Astrocyte (in vitro differentiated cells and primary cell): ENCODE measurements at regions not wholly inside any gene's neighbourhood (a gene's known extent, or its start where the extent isn't known, plus 50 kb on each side); places are given as distances from the start of the nearest gene placed in this dataset.

Source experiments
- DNase-seq: peaks from one replicate; pipeline ENCODE4 v3.0.0-alpha.2; 2010; ENCODE audit warnings: low read depth
- FAIRE-seq: peaks from 2 replicates; lab custom pipeline; 2011; peaks lifted over from hg19 to GRCh38; lab: Jason Lieb, UNC
- H2AFZ ChIP-seq: 2 replicates; pipeline ENCODE4 v1.6.0; 2012; ENCODE audit warnings: low read depth, low read length, inconsistent platforms
- H3K27ac ChIP-seq: 2 replicates; pipeline ENCODE4 v1.5.1; 2011; ENCODE audit warnings: low read depth, low read length, inconsistent platforms
- H3K27me3 ChIP-seq: 2 replicates; pipeline ENCODE4 v1.6.0; 2011; ENCODE audit warnings: low read length, inconsistent platforms; ENCODE audit not compliant: insufficient read depth
- H3K36me3 ChIP-seq: 2 replicates; pipeline ENCODE4 v1.5.1; 2011; ENCODE audit warnings: low read length, inconsistent platforms; ENCODE audit not compliant: insufficient read depth
- H3K4me1 ChIP-seq: 2 replicates; pipeline ENCODE4 v1.5.1; 2011; ENCODE audit warnings: low read length, inconsistent platforms; ENCODE audit not compliant: insufficient read depth
- H3K4me2 ChIP-seq: 2 replicates; pipeline ENCODE4 v1.6.0; 2012; ENCODE audit warnings: low read length, inconsistent platforms
- H3K4me3 ChIP-seq: 2 replicates; pipeline ENCODE4 v1.5.1; 2011; ENCODE audit warnings: low read depth, mild to moderate bottlenecking, low read length, inconsistent platforms; ENCODE audit not compliant: insufficient read depth
- H3K79me2 ChIP-seq: 2 replicates; pipeline ENCODE4 v1.6.0; 2012; ENCODE audit warnings: mild to moderate bottlenecking, low read length, inconsistent platforms; ENCODE audit not compliant: insufficient read depth
- H3K9ac ChIP-seq: 2 replicates; pipeline ENCODE4 v1.6.0; 2012; ENCODE audit warnings: mild to moderate bottlenecking, low read length, inconsistent platforms
- H3K9me3 ChIP-seq: 2 replicates; pipeline ENCODE4 v1.5.1; 2012; ENCODE audit warnings: low read depth, mild to moderate bottlenecking, low read length, inconsistent platforms; ENCODE audit not compliant: insufficient read depth
- H4K20me1 ChIP-seq: 2 replicates; pipeline ENCODE4 v1.6.0; 2012; ENCODE audit warnings: low read length, inconsistent platforms; ENCODE audit not compliant: insufficient read depth
- H3K27ac Mint-ChIP-seq: one replicate; pipeline ENCODE4 v1.8.0; 2021; ENCODE audit warnings: mild to moderate bottlenecking, mixed read lengths; ENCODE audit not compliant: unreplicated experiment
- H3K27me3 Mint-ChIP-seq: one replicate; pipeline ENCODE4 v1.8.0; 2021; ENCODE audit warnings: low read depth, mixed read lengths; ENCODE audit not compliant: unreplicated experiment
- H3K36me3 Mint-ChIP-seq: one replicate; pipeline ENCODE4 v1.8.0; 2021; ENCODE audit warnings: low read depth, mixed read lengths; ENCODE audit not compliant: unreplicated experiment
- H3K4me1 Mint-ChIP-seq: one replicate; pipeline ENCODE4 v1.8.0; 2021; ENCODE audit warnings: low read depth, mixed read lengths; ENCODE audit not compliant: unreplicated experiment
- H3K4me3 Mint-ChIP-seq: one replicate; pipeline ENCODE4 v1.8.0; 2021; ENCODE audit warnings: mild to moderate bottlenecking, moderate library complexity, mixed read lengths; ENCODE audit not compliant: unreplicated experiment
- H3K9me3 Mint-ChIP-seq: one replicate; pipeline ENCODE4 v1.8.0; 2021; ENCODE audit warnings: mild to moderate bottlenecking, mixed read lengths; ENCODE audit not compliant: unreplicated experiment
- CTCF ChIP-seq: IDR thresholded peaks from 2 replicates; pipeline ENCODE4 v1.5.1; 2011; ENCODE audit warnings: low read depth, mild to moderate bottlenecking, inconsistent platforms, low read length, moderate library complexity; ENCODE audit not compliant: insufficient read depth
- EZH2 ChIP-seq: IDR thresholded peaks from 2 replicates; pipeline ENCODE4 v1.6.1; 2012; ENCODE audit warnings: mild to moderate bottlenecking, low read length, inconsistent platforms; ENCODE audit not compliant: insufficient read depth

- Histone ChIP-seq H3K9ac (no peak overlapping the region), H3K79me2 (no peaks in the 10 kb centered on the region), H3K36me3 (no peaks in the 10 kb centered on the region), H4K20me1 (no peaks in the 10 kb centered on the region), H3K9me3 (no peaks in the 10 kb centered on the region), H3K4me2 (no peak overlapping the region), H3K4me1 (no peaks in the 10 kb centered on the region), H3K27me3 (no peaks in the 10 kb centered on the region), H2AFZ (no peak overlapping the region), H3K27ac (no peak overlapping the region), H3K4me3 (no peak overlapping the region)
- TF ChIP-seq EZH2 (no peak), CTCF (no peak)
- H3K27ac Mint-ChIP-seq = no peak overlapping the region
- H3K27me3 Mint-ChIP-seq = peaks cover 9% of the 10 kb centered on the region
- peaks cover 10% of the 10 kb centered on the region for H3K4me1 Mint-ChIP-seq
- H3K9me3 Mint-ChIP-seq = peaks cover 7% of the 10 kb centered on the region
- peak; percentile 18 for DNase-seq
- no peak overlapping the region for H3K4me3 Mint-ChIP-seq
- no peak for FAIRE-seq
- no peaks in the 10 kb centered on the region for H3K36me3 Mint-ChIP-seq
Observed at GRCh38 chr4:108488865-108489264, 131.5 kb upstream of the RPL34 start.

- no peak overlapping the region for H2AFZ ChIP-seq
- DNase-seq = no peak
- H3K36me3 Mint-ChIP-seq = no peaks in the 10 kb centered on the region
- H3K27ac ChIP-seq = no peak overlapping the region
- H4K20me1 ChIP-seq = no peaks in the 10 kb centered on the region
- H3K27me3 Mint-ChIP-seq = peaks cover 9% of the 10 kb centered on the region
- H3K4me2 ChIP-seq = no peak overlapping the region
- H3K4me3 ChIP-seq = no peak overlapping the region
- no peaks in the 10 kb centered on the region for H3K79me2 ChIP-seq
- no peaks in the 10 kb centered on the region for H3K36me3 ChIP-seq
- peaks cover 6% of the 10 kb centered on the region for H3K4me1 ChIP-seq
- FAIRE-seq = no peak
- H3K27ac Mint-ChIP-seq = no peak overlapping the region
- H3K9me3 Mint-ChIP-seq = peaks cover 3% of the 10 kb centered on the region
- peaks cover 23% of the 10 kb centered on the region for H3K4me1 Mint-ChIP-seq
- no peak overlapping the region for H3K4me3 Mint-ChIP-seq
- H3K9me3 ChIP-seq = no peaks in the 10 kb centered on the region
- no peaks in the 10 kb centered on the region for H3K27me3 ChIP-seq
- no peak overlapping the region for H3K9ac ChIP-seq
- TF ChIP-seq CTCF (no peak), EZH2 (no peak)
Observed at GRCh38 chr4:108486046-108486445, 134.3 kb upstream of the RPL34 start.

- no peak for TF ChIP-seq CTCF
- TF ChIP-seq EZH2 = no peak
- Histone ChIP-seq H2AFZ (no peak overlapping the region), H3K27ac (no peak overlapping the region), H3K9me3 (no peaks in the 10 kb centered on the region), H3K79me2 (no peaks in the 10 kb centered on the region), H3K27me3 (no peaks in the 10 kb centered on the region), H3K4me3 (no peak overlapping the region), H3K9ac (no peak overlapping the region), H3K4me1 (peaks cover 6% of the 10 kb centered on the region), H4K20me1 (no peaks in the 10 kb centered on the region), H3K4me2 (no peak overlapping the region), H3K36me3 (no peaks in the 10 kb centered on the region)
- H3K4me1 Mint-ChIP-seq = peaks cover 22% of the 10 kb centered on the region
- DNase-seq = no peak
- H3K4me3 Mint-ChIP-seq = no peak overlapping the region
- no peak overlapping the region for H3K27ac Mint-ChIP-seq
- H3K9me3 Mint-ChIP-seq = no peaks in the 10 kb centered on the region
- FAIRE-seq = no peak
- no peaks in the 10 kb centered on the region for H3K36me3 Mint-ChIP-seq
- peaks cover 11% of the 10 kb centered on the region for H3K27me3 Mint-ChIP-seq
Observed at GRCh38 chr4:108484187-108484586, 136.2 kb upstream of the RPL34 start.
